ENCODE measurements at regions not wholly inside any gene's neighbourhood (a gene's known extent, or its start where the extent isn't known, plus 50 kb on each side); places are given as distances from the start of the nearest gene placed in this dataset.

DNA sequence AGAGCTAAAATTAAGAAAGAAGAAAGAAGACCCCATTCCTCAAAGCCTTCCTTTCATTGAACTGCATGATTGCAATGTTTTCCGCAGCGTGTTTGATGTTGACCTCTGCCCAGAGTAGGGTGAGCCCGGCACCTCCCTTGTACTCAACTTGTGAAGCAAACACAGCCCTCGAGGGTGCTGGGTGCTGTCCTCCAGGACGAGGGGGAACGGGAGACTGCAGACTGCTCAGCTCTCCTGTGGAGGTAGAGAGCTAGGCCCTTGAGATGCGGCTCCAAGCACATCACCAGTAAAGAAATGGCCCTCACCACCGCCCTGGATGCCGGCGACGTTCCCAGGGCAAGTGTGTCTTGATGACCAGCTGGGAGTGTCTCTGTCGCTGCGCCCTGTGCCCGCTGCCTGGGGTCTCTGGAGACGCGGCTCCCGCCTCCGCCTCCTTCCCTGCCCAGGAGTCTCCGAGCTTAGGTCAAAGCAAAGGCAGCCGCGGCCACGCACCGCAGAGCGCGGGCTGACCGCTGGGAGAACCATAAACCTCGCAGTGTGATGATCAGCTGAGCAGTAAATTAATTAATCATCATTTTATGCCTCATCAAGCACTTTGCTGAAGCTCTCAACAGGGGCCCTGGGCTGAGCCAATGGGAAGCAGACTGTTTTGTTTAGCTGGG is 108.7 kb downstream of the IRX2 start:
- TF ChIP-seq, protein P1, sequence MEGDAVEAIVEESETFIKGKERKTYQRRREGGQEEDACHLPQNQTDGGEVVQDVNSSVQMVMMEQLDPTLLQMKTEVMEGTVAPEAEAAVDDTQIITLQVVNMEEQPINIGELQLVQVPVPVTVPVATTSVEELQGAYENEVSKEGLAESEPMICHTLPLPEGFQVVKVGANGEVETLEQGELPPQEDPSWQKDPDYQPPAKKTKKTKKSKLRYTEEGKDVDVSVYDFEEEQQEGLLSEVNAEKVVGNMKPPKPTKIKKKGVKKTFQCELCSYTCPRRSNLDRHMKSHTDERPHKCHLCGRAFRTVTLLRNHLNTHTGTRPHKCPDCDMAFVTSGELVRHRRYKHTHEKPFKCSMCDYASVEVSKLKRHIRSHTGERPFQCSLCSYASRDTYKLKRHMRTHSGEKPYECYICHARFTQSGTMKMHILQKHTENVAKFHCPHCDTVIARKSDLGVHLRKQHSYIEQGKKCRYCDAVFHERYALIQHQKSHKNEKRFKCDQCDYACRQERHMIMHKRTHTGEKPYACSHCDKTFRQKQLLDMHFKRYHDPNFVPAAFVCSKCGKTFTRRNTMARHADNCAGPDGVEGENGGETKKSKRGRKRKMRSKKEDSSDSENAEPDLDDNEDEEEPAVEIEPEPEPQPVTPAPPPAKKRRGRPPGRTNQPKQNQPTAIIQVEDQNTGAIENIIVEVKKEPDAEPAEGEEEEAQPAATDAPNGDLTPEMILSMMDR (IDR thresholded peaks at IDR 0.05), result no peak
- no peak for TF ChIP-seq POLR2A (IDR thresholded peaks at IDR 0.05)

Measured in body of pancreas (tissue), 4 donors.